Midbrain (tissue), 1 donor: ENCODE measurements at regions not wholly inside any gene's neighbourhood (a gene's known extent, or its start where the extent isn't known, plus 50 kb on each side); places are given as distances from the start of the nearest gene placed in this dataset.

Experiments used
- DNase-seq: peaks from one replicate; lab custom pipeline; 2025; lab: John Stamatoyannopoulos, UW

DNA sequence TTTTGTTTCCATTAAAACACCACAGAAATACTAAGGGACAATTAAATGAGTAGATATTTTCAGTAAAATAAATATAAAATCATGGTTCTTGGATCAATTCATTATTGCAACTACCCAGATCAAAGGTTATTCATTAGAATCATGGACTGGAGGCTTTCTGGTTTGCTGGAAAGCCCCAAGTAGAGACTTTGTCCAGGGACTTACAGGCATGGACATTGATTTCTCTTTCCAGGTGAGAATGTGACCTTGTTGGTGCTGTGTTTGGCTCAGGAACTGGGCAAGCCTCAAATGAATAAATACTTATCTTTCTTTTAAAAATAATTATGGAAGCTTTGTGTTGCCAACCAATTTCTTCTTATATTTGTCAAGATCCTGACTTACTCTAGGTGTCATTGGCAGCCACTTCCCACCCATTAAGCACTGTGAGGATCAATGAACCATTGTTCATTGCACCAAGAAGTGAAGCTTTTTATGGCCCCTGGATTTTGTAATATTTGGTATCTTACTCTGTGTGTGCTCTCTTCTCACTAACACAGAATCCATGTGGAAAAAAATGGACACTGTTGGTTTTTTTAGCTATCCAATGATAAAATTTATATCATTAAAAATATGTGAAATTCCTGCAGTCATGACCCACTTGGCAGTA lies 205.8 kb upstream of the NRXN1 start:
- DNase-seq, result no peak

DNA sequence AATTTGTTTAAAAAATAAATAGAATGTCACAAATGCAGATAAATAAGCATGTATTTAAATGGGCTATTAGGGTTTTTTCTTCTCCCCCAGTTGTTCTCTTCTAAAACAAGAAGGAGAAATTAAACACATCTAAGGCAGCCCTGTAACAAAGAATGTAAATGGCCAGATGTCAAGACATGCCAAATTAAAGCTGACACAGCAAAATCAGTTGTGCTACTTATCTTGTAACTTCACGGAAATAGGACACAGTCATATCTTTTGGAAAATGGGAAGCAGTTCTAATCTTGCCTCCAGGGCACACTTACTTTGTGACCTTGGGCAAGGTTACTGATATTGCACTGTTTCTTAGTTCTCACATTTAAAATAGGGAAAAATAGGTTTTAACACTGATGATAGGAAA lies 200.1 kb upstream of the NRXN1 start:
- DNase-seq, result no peak

DNA sequence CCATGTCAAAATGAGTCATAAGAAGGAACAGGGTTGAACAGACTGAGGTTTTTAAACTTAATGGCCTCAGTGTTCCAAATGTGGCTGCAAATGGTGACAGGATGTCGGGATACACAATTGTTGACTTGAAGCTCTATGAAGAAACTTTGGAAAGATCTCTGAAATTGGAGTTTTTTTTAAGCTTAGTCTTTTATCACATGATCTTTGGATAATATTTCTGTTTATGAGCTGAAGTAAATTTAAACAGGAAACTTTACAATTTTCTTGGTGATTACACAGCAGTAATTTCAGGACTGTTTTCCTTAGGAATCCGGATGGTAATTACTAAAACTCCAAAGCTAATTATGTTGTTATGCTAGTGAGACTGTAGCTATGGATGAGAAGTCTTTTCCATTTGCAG lies 199.1 kb upstream of the NRXN1 start:
- no peak for DNase-seq

DNA sequence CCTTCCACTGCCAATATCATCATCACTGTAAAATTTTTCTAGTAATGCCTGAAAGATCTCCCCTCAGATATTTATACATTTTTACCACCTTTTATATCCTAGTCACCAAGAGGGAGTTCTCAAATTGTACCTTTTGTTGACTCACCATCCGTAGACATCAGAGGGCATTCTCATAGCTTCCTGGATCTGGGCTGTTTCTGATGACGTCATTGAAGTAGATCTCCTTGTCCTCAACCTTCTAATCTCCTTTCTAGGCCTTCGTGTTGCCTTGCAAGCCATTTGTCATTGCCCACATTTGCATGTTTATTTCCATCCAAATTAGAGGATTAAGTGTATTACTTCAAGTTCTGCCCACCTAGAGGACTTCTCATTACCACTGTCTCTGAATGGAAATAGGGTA lies 193.4 kb upstream of the NRXN1 start:
- no peak for DNase-seq

DNA sequence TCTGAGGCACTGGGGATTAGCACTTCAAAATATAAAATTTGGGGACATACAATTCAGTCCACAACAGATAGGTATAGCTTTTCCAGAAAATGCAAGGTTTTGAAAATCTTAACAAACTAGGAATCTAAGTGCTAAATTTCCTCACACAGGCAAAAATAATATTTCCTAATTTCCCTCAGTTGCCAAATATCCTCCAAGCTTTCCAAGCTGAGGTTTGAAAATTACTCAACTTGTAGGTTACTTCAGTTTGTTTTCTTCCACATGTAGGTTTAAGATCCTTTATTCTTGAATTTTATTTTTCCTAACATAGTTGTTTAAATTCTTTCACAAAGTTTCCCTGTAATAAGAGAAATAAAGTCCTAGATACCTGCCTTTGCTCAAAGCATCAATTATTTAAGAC lies 192.9 kb upstream of the NRXN1 start:
- DNase-seq, result no peak

DNA sequence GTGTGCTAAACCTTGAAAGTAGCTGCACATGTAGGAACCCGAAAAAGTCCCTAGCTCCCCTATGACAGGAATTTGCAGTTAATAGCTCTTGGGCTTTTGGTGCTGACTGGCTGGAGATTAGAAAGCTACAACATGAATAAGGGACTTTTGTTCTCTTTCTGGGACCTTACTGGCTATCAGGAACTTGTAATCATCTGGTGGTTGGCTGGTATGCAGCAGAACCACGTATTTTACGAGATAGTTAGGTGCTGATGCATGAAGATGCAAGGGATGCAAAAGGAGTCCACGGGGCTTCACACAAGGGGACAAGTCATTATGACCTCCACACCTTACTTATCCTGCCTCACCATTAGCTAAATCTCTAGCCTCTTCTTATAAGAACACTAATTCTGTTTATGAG lies 190.2 kb upstream of the NRXN1 start:
- no peak for DNase-seq

DNA sequence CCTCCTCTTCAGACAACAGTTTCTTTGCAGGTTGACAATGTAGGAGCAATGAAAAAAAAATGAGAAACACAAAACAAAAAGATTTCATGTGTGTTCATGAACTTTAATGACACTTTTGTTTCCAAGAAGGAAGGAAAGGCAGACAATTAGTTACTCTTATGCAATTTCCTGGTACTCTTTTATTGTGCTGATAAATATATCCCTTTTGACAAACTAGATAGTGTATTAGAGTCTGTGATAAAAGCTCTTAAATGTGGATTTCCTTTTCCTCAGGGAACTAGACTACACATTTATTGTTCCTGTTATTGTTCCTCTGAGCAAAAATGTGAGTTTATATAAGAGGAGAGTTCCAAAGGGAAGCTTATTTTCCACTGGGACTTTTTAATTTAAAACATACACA lies 188.7 kb upstream of the NRXN1 start:
- no peak for DNase-seq

DNA sequence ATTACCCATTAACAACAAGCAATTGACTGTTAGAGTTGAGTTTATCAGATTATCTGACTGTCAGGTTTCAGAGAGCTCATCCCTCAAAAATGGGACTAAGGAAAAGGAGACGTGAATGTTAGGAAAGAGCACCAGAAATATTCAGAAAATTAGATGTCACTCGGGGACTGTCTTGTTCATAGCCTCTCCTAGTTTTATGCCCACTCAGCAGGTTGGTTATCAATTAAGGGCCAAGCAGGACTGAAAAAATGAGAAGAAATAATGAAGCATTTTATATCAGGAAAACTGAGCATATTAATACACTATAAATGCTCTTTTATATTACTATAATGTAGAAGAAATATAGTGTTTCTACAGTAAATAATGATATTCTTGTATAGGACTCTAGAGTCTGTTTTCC lies 188.1 kb upstream of the NRXN1 start:
- DNase-seq, result no peak

DNA sequence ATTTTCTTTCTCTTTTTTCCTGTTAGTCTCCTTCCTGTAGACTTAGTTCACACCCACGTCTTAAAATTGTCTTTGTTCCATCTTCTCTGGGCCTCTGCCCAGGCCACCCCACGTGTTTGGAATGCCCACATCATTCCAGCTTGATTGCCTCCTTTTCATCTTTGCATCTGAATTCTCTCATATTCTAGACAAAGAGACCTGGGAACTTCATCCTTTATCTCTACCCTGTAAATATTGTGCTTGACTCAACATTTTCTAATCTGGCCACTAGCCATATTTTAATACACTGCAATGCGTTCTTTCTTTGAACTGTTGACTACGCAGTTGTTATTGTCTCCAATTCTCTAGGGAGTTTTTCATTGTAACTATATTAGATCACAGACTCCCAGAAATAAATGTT lies 187.5 kb upstream of the NRXN1 start:
- DNase-seq, result no peak

DNA sequence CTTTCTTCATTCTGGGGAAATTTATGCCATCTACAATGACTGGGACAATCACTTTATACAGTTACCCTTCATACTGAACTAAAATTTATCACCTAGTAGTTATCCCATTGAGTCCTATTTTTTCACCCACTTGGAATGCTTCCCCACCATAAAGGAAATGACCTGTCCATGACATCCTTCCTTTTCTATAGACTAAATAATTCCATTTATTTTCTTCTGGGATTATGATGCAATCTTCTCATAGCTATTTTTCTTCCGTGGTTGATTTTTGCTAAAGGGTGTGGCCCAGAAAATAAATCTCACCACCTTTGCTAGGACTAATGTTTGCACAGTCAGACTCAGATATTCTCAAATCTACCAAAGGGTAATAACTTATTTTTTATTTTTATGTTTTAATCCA lies 186.1 kb upstream of the NRXN1 start:
- no peak for DNase-seq

DNA sequence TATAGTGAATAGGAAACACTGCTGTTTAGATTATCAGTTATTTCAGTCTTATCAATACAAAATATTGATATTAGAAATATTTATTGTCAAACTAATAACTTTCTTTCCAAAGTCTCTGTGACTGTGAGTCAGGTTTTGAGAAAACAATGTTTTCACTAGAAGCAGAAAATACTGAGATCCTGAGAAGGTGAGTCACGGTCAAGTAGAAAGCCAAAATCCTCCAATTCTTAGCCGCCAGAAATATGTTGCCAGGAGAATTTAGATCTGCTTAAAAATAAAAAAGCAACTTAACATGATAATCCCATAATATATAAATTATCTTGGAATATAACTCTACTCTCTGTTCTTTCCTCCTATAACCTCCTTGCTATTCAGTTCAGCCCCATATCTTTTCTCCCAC lies 181.9 kb upstream of the NRXN1 start:
- DNase-seq, result no peak

DNA sequence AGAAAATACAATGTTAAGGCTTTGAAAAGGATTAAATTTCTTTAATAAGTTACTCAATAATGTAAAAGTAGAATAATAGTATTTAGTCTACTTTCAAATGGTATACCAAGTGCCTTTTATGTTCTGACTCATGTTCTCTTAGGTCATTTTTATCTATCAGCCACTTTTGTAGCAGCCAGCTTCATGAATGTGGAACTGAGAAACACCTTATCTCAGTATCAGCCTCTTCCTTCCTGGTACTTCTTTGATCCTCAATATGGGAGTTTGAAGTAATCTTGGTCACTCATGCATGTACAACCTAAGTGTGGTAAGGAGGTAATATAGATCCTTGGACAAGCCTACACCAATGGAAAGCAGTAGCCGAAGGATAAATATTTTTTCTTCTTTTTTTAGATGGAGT lies 180.4 kb upstream of the NRXN1 start:
- DNase-seq, result no peak

DNA sequence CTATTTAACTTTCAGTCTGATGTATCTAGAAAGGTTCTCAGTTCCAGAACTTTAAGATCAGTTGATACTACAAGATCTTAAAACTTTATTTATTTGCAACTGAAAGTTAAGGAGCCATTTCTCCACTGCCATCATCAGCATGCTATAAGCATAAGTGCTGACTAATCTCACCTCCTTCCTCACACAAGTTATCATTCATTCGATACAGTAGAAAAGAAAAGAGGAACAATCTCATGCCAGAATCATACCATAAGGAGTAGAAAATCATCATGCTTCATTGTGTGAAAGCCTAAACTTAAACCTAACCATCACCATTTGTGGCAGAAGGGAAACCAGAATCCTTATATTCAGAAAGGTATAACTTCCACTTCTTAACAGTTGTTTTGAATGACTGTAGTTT lies 176.6 kb upstream of the NRXN1 start:
- no peak for DNase-seq

DNA sequence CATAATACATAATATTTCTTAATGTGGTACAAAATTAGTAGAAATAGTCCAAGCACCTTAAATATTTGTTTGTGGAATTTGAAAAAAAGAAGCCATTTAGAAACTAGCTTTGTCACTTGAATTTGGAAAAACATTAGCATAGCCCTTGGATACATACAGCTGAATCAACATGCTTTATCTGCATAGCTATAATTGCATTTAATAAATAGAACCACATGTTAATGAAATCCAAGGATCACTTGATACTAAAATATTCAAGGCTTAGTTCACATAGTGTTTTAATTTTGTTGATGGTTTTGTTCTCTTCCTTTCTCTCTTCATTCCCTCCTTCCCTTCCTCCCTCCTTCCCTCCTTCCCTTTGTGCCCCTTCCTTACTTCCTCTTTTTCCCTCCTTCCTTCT lies 169.4 kb upstream of the NRXN1 start:
- no peak for DNase-seq

DNA sequence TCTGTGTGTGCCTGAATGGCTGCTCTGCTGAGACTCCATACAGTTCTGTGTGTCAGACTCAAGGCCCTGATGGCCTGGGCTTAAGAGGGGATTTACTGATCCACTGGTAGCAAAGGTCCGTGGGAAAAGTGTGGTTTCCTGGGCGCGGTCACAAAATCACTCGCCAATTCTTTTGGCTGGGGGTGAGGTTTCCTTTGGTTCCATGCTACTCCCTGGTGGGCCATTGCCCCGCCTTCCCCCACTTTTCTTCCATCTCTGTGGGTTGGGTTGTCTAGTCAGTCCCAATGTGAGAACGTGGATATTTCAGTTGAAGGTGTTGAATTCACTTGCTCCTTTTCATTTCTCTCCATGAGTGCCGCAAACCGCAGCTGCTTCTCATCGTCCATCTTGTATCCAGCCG lies 162.7 kb upstream of the NRXN1 start:
- DNase-seq, result no peak

DNA sequence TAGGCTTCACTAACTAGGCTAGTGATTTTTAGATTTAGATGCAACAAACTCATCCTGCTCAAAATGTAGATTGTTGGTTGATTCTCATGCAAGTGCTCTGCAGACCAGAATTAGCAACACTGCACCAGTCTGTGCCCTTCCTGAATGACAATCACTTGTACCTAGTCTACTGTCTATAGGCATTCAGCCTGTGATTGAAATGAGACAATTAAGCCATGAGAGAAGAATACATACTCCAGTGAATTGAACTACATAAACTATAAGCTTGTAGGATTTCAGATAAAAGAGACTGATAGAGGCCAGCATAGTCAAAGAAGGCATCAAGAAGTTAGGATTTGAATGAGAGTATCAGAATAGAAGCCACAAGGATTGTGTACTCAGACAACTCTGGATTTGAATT lies 138.3 kb upstream of the NRXN1 start:
- DNase-seq, result no peak

DNA sequence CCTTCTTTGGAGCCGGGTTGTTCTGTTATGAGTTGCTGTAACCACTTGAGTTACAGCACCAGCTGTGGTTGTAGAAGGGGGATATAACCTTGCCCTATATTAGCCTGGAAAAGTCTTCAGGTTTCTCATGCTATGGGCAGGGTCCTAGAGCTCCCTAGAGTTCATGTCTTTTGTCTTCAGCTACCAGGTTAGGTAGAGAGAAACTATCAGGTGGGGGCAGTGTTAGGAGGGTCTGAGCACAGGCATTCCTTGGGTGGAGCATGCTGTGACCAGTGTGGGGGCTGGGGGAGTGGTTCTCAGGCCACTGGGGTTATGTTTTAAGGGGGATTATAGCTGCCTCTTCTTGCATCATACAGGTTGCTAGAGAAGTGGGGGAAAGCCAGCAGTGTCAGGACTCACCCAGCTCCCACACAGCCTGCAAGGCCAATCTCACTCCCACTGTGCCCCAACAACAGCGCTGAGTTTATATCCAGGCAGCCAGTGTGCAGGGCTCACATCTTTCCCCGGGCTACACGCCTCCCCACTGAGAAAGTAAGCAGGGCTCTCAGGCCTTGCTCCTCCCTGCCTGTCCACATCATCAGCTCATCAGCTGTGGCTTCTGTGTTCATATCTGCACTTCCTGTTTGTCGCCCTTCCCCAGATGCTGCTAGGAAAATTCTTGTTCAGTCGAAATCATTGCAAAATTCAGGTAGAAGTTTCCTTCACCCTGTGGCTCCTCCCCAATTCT lies 133.8 kb upstream of the NRXN1 start:
- DNase-seq, result no peak

DNA sequence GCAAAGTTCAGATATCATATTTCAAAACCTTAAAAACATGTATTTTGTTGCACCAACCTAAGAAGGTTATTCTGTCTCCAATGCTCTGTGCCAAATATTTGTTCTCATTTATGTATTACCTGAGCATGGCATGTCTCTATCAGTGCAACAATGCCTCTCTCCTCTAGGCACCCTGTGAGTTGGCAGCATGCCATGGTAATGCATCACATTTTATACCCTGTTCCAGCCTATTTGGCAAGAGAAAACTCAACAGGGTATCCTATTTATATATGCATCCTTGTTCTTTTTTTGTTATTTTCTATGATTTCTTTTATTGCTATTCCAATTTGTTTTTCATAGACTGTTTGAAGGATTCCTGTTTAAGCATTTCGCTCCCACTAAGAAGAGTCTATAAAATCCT lies 126.3 kb upstream of the NRXN1 start:
- DNase-seq, result no peak

DNA sequence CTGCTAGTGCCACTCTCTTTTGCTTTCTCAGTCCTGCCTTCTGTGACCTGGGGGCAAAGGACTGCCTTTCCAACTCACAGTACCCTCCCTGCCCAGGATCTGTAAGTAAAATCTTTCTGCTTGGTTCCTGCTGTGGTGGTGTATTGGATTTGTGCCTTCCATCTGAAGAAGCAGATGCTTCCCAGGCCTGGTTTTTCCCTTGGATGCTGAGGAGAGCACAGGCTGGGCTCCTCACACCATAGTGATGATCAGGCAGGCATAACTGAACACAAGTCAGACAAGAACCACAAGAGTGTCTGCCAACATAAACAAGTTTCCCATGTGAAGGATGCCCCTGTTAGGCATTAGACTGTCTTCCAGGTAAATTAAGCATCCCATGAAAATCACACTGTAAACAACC lies 121.3 kb upstream of the NRXN1 start:
- no peak for DNase-seq

DNA sequence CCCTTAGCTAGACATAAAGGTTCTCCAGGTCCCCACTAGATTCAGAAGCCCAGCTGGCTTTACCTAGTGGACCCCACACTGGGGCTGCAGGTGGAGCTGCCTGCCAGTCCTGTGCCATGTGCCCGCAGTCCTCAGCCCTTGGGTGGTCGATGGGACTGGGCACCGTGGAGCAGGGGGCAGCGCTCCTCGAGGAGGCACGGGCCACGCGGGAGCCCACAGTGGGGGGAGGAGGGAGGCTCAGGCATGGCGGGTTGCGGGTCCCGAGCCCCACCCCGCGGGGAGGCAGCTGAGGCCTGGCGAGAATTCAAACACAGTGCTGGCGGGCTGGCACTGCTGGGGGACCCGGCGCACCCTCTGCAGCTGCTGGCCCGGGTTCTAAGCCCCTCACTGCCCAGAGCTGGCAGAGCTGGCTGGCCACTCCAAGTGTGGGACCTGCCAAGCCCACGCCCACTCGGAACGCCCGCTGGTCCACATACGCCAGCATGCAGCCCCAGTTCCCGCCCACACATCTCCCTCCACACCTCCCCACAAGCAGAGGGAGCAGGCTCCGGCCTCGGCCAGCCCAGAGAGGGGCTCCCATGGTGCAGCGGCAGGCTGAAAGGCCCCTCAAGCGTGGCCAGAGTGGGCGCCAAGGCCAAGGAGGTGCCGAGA lies 119.7 kb upstream of the NRXN1 start:
- DNase-seq, result no peak

DNA sequence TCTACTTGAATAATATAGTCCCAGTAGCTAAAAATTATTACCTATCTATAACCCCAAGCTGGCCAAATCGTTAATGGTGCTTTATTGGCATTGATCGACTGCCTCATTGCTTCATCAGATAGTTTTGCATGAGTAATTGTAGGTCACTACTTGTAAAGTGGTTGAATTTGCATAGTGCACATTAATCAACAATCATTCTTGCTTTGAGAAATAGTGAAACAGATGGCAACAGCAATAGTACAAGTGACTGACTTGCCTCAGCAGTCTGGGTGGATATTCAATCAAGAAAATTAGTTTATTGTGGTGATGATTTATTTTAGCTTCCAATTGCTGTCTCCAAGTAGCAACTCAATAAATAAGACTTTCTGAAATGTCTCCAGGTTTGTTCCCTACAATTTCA lies 117.8 kb upstream of the NRXN1 start:
- no peak for DNase-seq

DNA sequence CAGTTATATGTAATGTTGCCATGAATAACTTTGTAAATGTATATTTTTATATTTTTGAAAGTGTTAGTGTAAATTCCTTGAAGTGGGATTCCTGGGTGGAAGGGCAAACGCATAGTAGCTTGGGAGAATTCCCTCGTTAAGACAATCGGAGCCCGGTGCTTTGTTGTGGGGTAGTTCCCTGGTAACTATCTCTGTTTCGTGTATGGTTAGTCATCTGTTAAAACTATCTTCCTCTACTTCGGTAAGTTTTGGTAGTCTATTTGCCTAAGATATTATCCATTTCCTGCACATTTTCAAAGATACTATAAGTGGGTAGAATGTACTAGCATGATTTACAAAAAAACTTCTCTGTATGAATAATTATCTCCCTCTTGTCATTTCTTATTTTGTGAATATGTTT lies 113.8 kb upstream of the NRXN1 start:
- no peak for DNase-seq

DNA sequence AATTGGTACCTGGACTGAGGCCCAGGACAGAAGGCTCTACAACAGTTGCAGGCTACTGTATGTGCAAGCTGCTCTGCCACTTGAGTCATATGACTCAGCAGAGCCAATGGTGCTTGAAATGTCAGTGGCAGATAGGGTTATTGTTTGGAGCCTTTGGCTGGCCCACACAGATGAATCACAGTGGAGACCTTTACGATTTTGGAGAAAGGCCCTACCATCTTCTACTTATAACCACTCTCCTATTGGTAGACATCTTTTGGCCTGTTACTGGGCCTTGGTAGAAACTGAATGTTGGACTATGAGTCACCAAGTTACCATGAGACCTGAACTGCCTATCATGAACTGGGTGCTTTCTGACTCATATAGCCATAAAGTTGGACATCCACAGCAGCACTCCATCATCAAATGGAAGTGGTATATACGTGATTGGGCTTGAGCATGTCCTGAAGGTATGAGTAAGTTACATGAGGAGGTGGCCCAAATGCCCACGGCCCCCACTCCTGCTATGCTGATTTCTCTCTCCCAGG lies 88.9 kb upstream of the NRXN1 start:
- DNase-seq, result no peak
